Keratinocyte (primary cell): ENCODE measurements at regions not wholly inside any gene's neighbourhood (a gene's known extent, or its start where the extent isn't known, plus 50 kb on each side); places are given as distances from the start of the nearest gene placed in this dataset.

ENCODE experiments used
- CTCF ChIP-seq, 3 experiments: IDR thresholded peaks in 1 of 3; conservative IDR thresholded peaks in 1 of 3; optimal IDR thresholded peaks in 1 of 3; 2 replicates in 2 of 3; 3 replicates in 1 of 3; pipeline versions ENCODE3 to v1.5.1; 2011; ENCODE audit warnings: low read length in 3 of 3, mild to moderate bottlenecking in 3 of 3, moderate library complexity in 2 of 3, control low read depth in 1 of 3, inconsistent platforms in 1 of 3; ENCODE audit not compliant: insufficient read depth in 2 of 3; ENCODE audit errors: extremely low read depth in 1 of 3
- EZH2 ChIP-seq: IDR thresholded peaks from one replicate; pipeline ENCODE4 v1.6.1; 2012; ENCODE audit warnings: inconsistent platforms, mild to moderate bottlenecking, low read length, moderate library complexity

GRCh38 chr1:229135773-229136172 is 135.1 kb upstream of the RAB4A start:
- TF ChIP-seq CTCF (optimal IDR thresholded peaks at IDR 0.05 in 1 of 3, IDR thresholded peaks at IDR 0.05 in 1 of 3, conservative IDR thresholded peaks at IDR 0.05 in 1 of 3; ENCODE audit: extremely low read depth in 1 of 3, insufficient read depth in 2 of 3, low read length in 3 of 3) (no peak), EZH2 (no peak)
